ENCODE measurements at regions not wholly inside any gene's neighbourhood (a gene's known extent, or its start where the extent isn't known, plus 50 kb on each side); places are given as distances from the start of the nearest gene placed in this dataset.

DNA sequence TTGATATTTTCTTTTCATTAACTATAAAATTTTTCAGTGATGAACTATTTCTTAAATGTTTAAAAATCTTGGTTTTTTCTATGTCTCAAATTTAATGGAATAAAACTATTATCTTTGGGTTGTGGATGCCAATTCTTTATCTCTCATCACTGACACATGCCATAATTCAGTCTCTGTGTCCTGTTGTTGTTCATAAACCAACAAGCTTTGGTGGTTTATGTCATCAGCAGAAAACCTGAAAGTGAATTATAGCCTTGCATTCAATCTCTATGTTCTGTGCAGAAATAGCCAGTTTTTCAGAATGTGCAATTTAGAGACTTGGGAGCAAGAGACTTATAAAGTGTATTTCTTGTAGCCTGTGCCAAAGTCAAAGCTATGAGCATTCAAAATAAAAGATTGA is 462.6 kb upstream of the ADGRL4 start:
- FAIRE-seq: no peak
- no peaks in the 10 kb centered on the region for H3K4me1 ChIP-seq (ENCODE audit: control insufficient read depth in 2 of 3, insufficient read depth in 2 of 3, low read depth in 1 of 3, low read length in 3 of 3)

DNA sequence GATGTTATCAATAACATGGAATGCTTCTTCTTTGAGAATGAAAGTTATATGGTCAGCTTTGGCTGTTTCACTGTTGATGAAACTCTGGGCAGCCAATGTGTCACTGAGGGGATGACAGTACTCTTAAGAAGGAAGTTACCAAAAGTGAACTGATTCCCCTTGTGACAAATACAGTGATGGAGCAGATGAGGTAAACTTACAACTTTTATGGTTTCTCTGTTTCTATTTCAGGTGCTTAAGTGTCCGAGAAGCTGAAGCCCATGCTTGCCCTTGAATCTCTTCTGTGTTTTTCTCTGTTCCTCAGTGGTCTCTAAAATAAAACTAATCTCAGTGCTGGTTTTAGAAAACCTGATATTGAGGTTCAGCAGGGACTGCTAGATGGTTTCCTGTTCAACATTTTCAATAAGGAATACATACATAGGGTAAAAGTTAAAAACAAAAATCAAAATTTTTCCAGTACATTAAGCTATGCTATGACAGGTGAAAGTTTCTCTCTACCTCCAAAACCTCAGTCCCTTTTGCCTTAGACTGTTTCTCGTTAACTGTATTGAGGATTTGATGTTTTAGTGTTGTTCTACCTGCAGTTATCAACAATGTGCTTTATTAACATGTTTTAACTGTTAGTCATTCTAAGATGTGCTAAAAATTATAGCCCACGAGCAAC is 454.4 kb upstream of the ADGRL4 start:
- TF ChIP-seq CTCF (IDR thresholded peaks at IDR 0.05; ENCODE audit: borderline replicate concordance, extremely low read depth, insufficient read depth): no peak
- H3K27me3 ChIP-seq (ENCODE audit: control insufficient read depth, insufficient read depth, low read length): no peaks in the 10 kb centered on the region
- FAIRE-seq (no peak), DNase-seq (no peak)
- no peak overlapping the region for H3K4me3 ChIP-seq (ENCODE audit: low read length in 3 of 3)
- H3K9me3 ChIP-seq (ENCODE audit: control insufficient read depth in 2 of 3, insufficient read depth in 1 of 3, low read length in 3 of 3): no peaks in the 10 kb centered on the region
- no peaks in the 10 kb centered on the region for H3K36me3 ChIP-seq (ENCODE audit: control insufficient read depth in 2 of 3, insufficient read depth in 3 of 3, low read length in 3 of 3)
- intact Hi-C loops (cut with DNase I): no loop called here
- no peak overlapping the region for H3K9ac ChIP-seq (ENCODE audit: low read length in 3 of 3)
- H3K27ac ChIP-seq (ENCODE audit: low read depth in 2 of 2, low read length in 2 of 2): no peak overlapping the region
- no peaks in the 10 kb centered on the region for H3K4me1 ChIP-seq (ENCODE audit: control insufficient read depth in 2 of 3, insufficient read depth in 2 of 3, low read depth in 1 of 3, low read length in 3 of 3)

More for the DNA sequence above, 462.6 kb upstream of the ADGRL4 start:
- intact Hi-C loops (cut with DNase I): no loop called here
- TF ChIP-seq CTCF (IDR thresholded peaks at IDR 0.05; ENCODE audit: borderline replicate concordance, extremely low read depth, insufficient read depth): no peak
- H3K27me3 ChIP-seq (ENCODE audit: control insufficient read depth, insufficient read depth, low read length): no peaks in the 10 kb centered on the region
- no peak for DNase-seq
- no peaks in the 10 kb centered on the region for H3K9me3 ChIP-seq (ENCODE audit: control insufficient read depth in 2 of 3, insufficient read depth in 1 of 3, low read length in 3 of 3)
- H3K4me3 ChIP-seq (ENCODE audit: low read length in 3 of 3): no peak overlapping the region
- H3K27ac ChIP-seq (ENCODE audit: low read depth in 2 of 2, low read length in 2 of 2): no peak overlapping the region
- no peak overlapping the region for H3K9ac ChIP-seq (ENCODE audit: low read length in 3 of 3)
- H3K36me3 ChIP-seq (ENCODE audit: control insufficient read depth in 2 of 3, insufficient read depth in 3 of 3, low read length in 3 of 3): no peaks in the 10 kb centered on the region

DNA sequence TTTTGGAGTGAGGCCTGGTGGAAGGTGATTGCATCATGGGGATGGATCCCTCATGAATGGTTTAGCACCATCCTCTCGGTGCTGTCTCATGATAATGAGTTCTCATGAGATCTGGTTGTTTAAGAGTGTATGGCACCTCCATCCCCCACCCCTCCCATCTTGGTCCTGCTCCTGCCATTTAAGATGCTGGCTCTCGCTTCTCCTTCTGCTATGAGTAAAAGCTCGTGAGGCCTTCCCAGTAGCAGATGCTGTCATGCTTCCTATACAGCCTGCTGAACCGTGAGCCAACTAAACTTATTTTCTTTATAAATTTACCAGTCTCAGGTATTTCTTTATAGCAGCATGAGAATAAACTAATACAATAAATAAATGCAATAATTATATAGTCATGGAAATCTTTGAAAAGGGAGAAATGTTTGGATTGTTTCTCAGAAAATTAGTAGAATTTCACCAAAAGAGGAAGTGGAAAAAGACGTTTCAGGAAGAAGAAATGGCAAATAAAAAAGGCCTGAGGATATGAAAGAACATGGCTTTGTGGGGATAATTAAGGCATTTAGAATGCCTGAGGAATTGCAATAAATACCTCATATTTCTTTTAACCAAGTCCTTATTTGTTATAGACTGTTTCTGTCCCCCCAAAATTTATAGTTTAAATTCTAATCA is 451.2 kb upstream of the ADGRL4 start:
- no peak for DNase-seq
- no peaks in the 10 kb centered on the region for H3K36me3 ChIP-seq (ENCODE audit: control insufficient read depth in 2 of 3, insufficient read depth in 3 of 3, low read length in 3 of 3)
- H3K4me3 ChIP-seq (ENCODE audit: low read length in 3 of 3): no peak overlapping the region
- intact Hi-C loops (cut with DNase I): no loop called here
- no peak for FAIRE-seq
- H3K27me3 ChIP-seq (ENCODE audit: control insufficient read depth, insufficient read depth, low read length): no peaks in the 10 kb centered on the region
- TF ChIP-seq CTCF (IDR thresholded peaks at IDR 0.05; ENCODE audit: borderline replicate concordance, extremely low read depth, insufficient read depth): no peak
- H3K9me3 ChIP-seq (ENCODE audit: control insufficient read depth in 2 of 3, insufficient read depth in 1 of 3, low read length in 3 of 3): no peaks in the 10 kb centered on the region
- H3K9ac ChIP-seq (ENCODE audit: low read length in 3 of 3): no peak overlapping the region
- H3K4me1 ChIP-seq (ENCODE audit: control insufficient read depth in 2 of 3, insufficient read depth in 2 of 3, low read depth in 1 of 3, low read length in 3 of 3): no peaks in the 10 kb centered on the region
- no peak overlapping the region for H3K27ac ChIP-seq (ENCODE audit: low read depth in 2 of 2, low read length in 2 of 2)

Data from kidney (tissue), 13 donors.